HG03460 (cell line): ENCODE measurements at regions not wholly inside any gene's neighbourhood (a gene's known extent, or its start where the extent isn't known, plus 50 kb on each side); places are given as distances from the start of the nearest gene placed in this dataset.

Experiments
- ATAC-seq: cut with Tn5 transposase; IDR thresholded peaks from one replicate; pipeline ENCODE4 v1.9.1; 2021; ENCODE audit not compliant: unreplicated experiment

DNA sequence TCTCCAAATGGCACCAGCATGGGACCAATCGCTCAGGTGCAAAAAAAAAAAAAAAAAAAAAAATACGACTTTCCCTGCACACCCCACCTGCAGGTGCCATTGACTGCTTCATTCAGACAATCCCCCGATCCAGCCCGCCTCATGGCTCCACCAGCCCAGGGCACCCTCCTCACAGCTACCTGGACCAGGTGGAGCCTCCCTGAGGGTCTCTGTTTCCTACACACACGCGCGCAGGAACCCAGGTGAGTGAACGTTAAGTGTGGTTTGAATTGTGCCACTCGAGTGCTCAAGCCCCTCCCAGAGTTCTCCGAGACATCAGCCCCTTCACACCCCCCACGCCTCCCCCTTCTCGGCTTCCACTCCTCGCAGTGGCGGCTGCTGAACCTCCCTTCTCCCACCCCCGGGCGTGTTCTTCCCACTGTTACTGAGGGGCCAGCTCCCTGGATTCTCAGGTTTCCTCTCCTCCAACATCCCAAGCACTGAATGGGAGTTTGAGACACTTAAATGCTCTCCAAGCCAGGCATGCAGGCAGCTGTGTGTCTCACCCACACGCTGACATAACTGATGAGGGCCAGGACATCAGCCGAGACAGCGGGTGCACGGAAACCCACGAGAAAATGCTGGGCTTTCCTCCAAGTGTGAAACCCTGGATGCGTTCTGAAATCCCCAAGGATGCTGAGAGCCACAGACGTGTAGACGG lies 88.8 kb upstream of the SNTG2 start:
- ATAC-seq = no peak

GRCh38 chr2:860259-860855 lies 90.3 kb upstream of the SNTG2 start:
- ATAC-seq = no peak

DNA sequence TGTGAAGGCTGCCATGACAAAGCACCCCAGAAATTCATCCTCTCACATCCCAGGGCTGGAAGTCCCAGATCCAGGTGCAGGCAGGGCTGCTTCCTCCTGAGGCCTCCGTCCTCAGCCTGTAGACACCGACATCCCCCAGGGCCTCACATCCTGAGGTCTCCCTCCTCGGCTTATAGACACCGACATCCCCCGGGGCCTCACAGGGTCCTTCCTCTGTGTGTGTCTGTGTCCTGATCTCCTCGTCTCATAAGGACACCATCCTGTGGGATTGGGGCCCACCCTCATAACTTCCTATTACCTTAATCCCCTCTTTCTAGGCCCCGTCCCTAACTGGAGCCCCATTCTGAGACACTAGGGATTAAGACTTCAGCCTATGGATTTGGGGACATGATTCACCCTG lies 92.0 kb upstream of the SNTG2 start:
- ATAC-seq = no peak

DNA sequence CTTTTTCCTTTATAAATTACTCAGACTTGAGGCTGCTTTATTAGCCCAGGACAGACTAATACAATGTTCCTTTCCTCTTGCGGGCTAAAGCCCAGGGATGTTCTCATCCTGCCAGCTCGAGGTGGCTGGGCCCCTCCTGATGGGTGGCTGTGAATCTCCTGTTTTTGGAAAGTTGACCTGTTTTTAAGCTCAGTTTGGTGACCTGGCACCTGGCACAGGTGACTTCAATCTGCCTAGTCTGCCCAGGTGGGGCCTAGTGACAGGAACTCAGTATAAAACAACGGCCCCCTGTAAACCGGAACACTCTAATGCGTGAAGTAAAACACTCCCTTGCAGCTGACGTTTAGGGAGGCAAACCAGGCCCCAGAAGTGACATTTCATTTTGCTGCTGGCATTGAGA lies 92.7 kb upstream of the SNTG2 start:
- no peak for ATAC-seq

DNA sequence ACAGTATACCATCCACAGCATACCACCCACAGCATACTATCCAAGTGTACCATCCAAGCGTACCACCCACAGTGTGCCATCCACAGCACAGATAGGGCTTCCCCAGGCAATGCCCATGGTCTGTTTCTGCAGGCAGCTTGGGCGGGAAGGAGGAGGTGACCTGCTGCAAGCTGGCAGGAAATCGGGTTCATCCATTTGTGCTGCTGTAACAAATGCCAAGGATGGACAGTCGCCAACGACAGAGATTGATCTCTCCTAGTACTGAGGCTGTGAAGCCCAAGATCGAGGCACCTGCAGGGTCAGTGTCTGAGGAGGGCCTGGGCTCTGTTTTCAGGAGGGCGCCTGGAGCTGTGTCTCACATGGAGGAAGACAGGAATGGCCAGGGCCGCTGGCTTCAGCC lies 93.6 kb upstream of the SNTG2 start:
- ATAC-seq = no peak

DNA sequence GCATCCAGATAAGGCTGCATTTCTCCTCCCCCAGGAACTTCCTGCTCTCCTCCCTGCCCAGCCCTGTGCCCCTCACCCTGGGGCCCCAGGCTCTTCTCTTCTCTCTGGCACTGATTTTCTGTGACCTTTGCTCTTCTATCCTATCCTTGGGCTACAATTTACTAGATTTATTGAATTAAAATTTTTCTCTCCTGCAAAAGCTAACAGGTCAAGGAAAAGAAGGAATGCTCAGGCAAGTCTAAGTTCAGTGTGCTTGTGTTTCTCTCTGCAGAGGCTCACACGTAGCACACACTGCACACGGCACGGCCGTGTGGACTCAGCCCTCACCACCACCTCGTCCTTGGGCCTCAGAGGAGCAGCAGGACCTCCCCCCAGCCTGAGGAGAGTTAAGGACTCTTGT lies 94.2 kb upstream of the SNTG2 start:
- no peak for ATAC-seq

- no peak for ATAC-seq
These were observed 94.6 kb upstream of the SNTG2 start for GRCh38 chr2:856041-856440.

DNA sequence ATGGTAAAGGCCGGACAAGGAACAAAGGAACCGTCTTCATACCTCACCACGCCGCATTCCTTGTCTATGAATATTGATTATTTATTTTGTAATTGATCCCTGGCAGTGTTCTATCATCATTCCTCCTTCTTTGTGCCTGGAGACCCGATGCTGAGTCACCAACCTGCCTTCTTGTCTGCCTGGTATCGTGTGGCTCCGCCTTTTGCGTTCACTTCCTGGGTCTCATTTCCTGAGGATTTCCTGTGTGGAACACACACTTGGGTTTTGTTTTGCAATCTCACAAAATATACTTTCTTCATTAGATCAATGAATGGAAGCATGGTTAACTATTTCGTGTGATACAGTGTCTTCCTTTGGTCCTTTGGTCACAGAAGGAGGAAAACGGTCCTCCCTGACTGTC lies 95.5 kb upstream of the SNTG2 start:
- no peak for ATAC-seq

- ATAC-seq = no peak
These were observed 96.2 kb upstream of the SNTG2 start for GRCh38 chr2:854460-854859.

- no peak for ATAC-seq
These were observed 97.3 kb upstream of the SNTG2 start for GRCh38 chr2:853203-853870.

DNA sequence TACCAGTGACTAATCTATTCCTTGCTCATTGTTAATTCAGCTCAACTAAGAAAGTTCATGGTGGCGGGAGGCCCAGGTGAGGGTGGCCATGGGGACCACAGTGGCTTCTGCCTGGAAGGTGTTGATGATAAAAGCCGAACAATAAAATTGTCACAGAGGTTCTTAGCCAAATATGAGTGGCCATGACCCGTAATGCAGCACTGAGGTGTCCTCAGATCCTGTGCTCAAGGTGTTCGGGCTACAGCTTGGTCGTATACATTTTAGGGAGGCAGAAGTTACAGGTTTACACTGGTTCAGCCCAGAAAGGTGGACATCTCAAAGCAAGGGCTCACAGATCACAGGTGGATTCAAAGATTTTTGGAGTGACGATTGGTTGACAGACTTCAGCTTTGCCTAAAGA lies 98.5 kb upstream of the SNTG2 start:
- ATAC-seq = no peak

GRCh38 chr2:851680-852079 lies 99.0 kb upstream of the SNTG2 start:
- ATAC-seq = no peak

- ATAC-seq = no peak
These were observed 99.6 kb upstream of the SNTG2 start for GRCh38 chr2:851078-851477.

DNA sequence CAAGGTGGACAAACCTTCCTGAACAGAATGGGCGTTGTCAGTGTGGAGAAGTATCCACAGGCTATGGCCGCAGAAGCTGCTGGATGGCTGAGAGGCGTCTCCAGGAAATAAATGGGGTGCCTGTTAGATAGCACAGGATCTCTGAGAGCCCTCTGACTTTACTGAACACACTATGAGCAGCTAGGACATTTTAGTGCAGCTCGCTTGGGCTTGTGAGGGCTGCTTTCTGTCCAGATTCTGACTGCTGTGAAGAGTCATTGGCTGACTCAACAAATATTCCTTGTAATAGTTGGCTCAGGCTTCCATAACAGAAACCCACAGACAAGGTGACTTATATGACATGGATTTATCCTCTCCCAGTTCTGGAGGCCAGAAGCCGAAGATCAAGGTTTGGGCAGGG lies 100.2 kb upstream of the SNTG2 start:
- no peak for ATAC-seq

DNA sequence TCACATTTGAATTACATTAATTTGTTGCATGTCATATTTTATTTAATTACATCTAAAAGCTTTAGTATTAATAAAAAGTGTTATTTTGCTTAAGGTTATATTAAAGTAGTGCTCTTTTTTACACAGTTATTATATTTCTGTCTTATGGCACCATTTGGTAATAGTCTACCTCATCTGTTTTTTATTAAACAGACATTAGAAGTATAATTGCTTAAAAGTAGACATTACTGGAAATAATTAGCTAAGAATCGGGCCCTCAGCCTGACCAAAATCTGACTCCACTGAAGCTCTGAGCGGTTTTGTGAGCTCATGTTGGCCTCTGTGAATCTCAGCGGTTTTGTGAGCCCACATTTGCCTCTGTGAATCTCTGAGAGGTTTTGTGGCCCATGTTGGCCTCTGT lies 102.5 kb upstream of the SNTG2 start:
- ATAC-seq = no peak

DNA sequence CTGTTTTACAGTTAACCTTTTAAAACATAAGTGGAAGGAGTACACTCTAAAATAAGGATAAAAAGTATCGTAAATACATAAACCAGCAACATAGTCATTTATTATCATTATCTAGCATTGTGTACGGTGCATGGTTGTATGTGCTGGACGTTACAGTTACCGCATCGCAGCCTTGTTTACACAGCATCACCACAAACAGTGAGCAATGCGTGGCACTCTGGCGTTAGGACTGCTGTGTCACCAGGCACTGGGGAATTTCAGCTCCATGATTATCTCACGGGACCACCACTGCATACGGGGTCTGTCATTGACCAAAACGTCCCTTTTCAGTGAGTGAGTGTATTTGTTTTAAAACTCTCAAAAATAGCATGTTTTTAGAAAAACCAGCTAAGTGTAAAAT lies 103.0 kb upstream of the SNTG2 start:
- ATAC-seq = no peak

GRCh38 chr2:844715-845114 lies 105.9 kb upstream of the SNTG2 start:
- ATAC-seq = no peak

DNA sequence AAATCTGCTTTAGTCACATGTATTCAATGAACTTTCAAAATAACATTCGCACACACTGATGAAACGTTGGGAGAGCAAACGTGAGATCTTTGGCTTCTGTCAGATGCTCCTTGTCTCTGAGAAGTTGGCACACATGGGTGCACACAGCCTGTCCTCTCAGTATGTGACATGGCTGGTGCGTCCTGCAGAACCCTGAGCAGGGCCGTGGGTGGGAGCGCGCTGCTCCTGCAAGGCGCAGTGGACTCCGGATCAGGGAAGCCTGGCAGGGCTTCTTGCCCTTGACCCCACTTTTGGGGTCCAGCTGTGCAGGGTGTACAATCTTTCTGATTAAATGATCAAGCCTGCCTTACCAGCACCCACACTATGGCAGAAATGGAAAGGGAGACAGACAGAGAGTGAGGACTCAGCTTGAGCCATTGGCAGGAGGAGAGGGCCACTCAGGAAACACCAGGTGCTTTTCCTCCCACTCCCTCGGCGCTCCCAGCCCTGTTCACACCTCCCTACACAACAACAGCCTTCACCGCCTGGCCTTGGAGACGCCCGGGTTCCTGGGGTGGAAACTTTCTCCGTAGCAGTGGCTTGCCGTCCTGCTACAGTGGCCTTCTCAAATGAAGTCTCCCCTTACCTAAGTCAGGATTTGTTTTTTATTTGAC lies 108.4 kb upstream of the SNTG2 start:
- ATAC-seq = no peak

DNA sequence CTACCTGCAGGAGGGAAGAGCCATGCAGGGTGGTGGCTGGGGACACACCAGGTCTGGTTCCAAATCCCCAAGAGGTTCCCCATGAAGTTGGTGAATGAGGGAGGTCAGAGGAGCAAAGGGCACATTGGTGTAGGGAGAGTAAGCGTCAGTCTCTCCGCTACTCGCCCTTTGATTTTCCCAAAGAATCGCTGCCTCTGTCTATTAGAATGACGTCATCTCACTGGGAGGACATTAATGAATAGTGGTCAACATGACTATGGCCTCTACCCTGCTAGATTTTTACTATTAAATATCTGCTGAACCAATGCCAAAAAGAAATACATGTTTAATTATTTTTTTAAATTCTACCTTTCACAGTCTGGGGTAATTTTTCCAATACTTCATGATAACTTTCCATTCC lies 109.6 kb upstream of the SNTG2 start:
- ATAC-seq = no peak

- ATAC-seq = no peak
These were observed 116.4 kb upstream of the SNTG2 start for GRCh38 chr2:834233-834632.

- ATAC-seq = no peak
These were observed 117.5 kb upstream of the SNTG2 start for GRCh38 chr2:833180-833579.

DNA sequence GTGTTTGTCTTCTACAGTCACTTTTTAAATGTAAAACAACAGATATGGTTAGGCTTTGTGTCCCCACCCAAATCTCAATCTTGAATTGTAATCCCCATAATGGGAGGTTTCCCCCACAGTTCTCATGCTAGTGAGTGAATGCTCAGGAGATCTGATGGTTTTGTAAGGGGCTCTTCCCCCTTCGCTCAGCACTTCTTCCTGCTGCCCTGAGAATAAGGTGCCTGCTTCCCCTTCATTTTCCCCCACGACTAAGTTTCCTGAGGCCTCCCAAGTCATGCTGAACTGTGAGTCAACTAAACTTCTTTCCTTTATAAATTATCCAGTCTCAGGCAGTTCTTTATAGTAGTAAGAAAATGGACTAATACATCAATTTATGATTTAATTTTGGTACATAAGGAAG lies 118.0 kb upstream of the SNTG2 start:
- ATAC-seq = no peak
